IMR-90 (cell line): ENCODE measurements at regions not wholly inside any gene's neighbourhood (a gene's known extent, or its start where the extent isn't known, plus 50 kb on each side); places are given as distances from the start of the nearest gene placed in this dataset.

ENCODE experiments used
- CEBPB ChIP-seq: IDR thresholded peaks from 2 replicates; pipeline ENCODE4 v1.6.1; 2012; ENCODE audit warnings: low read depth, low read length, improper control_type of control experiment
- CHD1 ChIP-seq: IDR thresholded peaks from 2 replicates; pipeline ENCODE4 v1.6.1; 2012; ENCODE audit warnings: low read depth, low read length, improper control_type of control experiment
- CTCF ChIP-seq: conservative IDR thresholded peaks from 2 replicates; pipeline ENCODE4 v1.5.1; 2012; ENCODE audit warnings: mild to moderate bottlenecking, low read depth, low read length, improper control_type of control experiment
- MAFK ChIP-seq: IDR thresholded peaks from 2 replicates; pipeline ENCODE4 v1.6.1; 2012; ENCODE audit warnings: low read depth, low read length, improper control_type of control experiment
- MAZ ChIP-seq: IDR thresholded peaks from 2 replicates; pipeline ENCODE4 v1.6.1; 2012; ENCODE audit warnings: low read depth, mild to moderate bottlenecking, low read length, improper control_type of control experiment, moderate library complexity, borderline replicate concordance
- MXI1 ChIP-seq: IDR thresholded peaks from 2 replicates; pipeline ENCODE4 v1.6.1; 2012; ENCODE audit warnings: low read depth, mild to moderate bottlenecking, low read length, moderate library complexity, borderline replicate concordance
- POLR2A ChIP-seq: IDR thresholded peaks from 2 replicates; pipeline ENCODE4 v1.6.1; 2012; ENCODE audit warnings: mild to moderate bottlenecking, low read depth, low read length
- RCOR1 ChIP-seq: IDR thresholded peaks from 2 replicates; pipeline ENCODE4 v1.6.1; 2012; ENCODE audit warnings: mild to moderate bottlenecking, low read length, improper control_type of control experiment; ENCODE audit not compliant: insufficient replicate concordance
- RFX5 ChIP-seq: IDR thresholded peaks from 2 replicates; pipeline ENCODE4 v1.8.0; 2012; ENCODE audit warnings: low read depth, mild to moderate bottlenecking, low read length, moderate library complexity
- SMC3 ChIP-seq: fragments of 150-350 bp; IDR thresholded peaks from 2 replicates; pipeline ENCODE4 v1.6.1; 2016; ENCODE audit warnings: low read depth, mild to moderate bottlenecking, antibody characterized with exemption, low read length, moderate library complexity
- USF2 ChIP-seq: fragments of 150-350 bp; IDR thresholded peaks from 2 replicates; pipeline ENCODE4 v1.6.1; 2017; ENCODE audit warnings: mild to moderate bottlenecking, antibody characterized with exemption, low read length, low read depth

- no peak for TF ChIP-seq SMC3
- TF ChIP-seq POLR2A = no peak
- TF ChIP-seq CTCF = no peak
- TF ChIP-seq MXI1 = no peak
- TF ChIP-seq MAFK = no peak
- no peak for TF ChIP-seq CEBPB
- TF ChIP-seq RCOR1 = no peak
- no peak for TF ChIP-seq CHD1
- TF ChIP-seq USF2 = no peak
- no peak for TF ChIP-seq MAZ
- TF ChIP-seq RFX5 = no peak
Measured at GRCh38 chr9:78437806-78438205, 140.9 kb downstream of the PSAT1 start.
